ENCODE measurements at regions not wholly inside any gene's neighbourhood (a gene's known extent, or its start where the extent isn't known, plus 50 kb on each side); places are given as distances from the start of the nearest gene placed in this dataset.
"Not testable (repeated sequence)": the region's sequence is repeated elsewhere in the genome, so short reads cannot be mapped to it uniquely, and the experiment has no call there.

- no peak for DNase-seq (ENCODE audit: extremely low read depth in 1 of 2, low read depth in 1 of 2)
Measured at GRCh38 chr13:103618151-103618550, 551.9 kb upstream of the SLC10A2 start.

- no peak for DNase-seq (ENCODE audit: extremely low read depth in 1 of 2, low read depth in 1 of 2)
Measured at GRCh38 chr13:103615771-103616170, 549.6 kb upstream of the SLC10A2 start.

DNA sequence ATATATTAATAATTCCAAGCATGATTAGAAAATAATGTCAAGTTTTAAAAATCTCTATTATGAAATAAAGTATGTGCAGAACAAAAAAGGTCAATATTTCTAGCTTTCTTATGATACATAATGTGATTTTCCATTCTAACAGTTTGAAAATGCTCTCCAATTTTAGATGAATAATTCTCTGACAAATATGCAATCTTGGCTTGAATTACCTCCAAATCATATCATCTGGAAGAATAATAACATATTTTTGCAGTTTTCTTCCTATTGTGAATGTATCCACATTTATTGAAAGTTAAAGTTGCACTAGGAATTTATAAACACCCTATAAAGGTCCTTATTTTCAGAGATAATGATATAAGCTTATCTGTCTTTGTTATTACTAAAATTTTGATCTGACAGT, 548.5 kb upstream of the SLC10A2 start:
- no peak for DNase-seq (ENCODE audit: extremely low read depth in 1 of 2, low read depth in 1 of 2)

DNA sequence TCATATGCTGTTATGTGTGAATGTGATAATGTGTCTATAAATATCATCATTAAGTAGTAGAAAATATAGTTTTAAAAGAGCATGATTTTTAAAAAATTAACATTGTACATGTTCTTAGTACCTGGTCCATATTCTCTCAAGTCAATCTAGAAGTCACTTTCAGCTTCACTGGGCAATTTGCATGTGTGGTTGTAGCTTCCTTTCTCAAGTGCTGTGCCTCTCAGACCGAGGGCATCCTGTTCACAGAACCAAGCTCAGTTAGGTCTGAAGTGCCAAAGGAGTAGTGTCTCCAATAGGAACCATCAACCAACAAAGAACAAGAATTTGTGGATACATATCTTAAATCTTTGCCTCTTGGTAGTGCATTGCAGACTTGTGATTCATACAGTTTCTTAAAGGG, 541.8 kb upstream of the SLC10A2 start:
- no peak for DNase-seq (ENCODE audit: extremely low read depth in 1 of 2, low read depth in 1 of 2)

GRCh38 chr13:103605546-103606326, 539.5 kb upstream of the SLC10A2 start:
- no peak for DNase-seq (ENCODE audit: extremely low read depth in 1 of 2, low read depth in 1 of 2)

DNA sequence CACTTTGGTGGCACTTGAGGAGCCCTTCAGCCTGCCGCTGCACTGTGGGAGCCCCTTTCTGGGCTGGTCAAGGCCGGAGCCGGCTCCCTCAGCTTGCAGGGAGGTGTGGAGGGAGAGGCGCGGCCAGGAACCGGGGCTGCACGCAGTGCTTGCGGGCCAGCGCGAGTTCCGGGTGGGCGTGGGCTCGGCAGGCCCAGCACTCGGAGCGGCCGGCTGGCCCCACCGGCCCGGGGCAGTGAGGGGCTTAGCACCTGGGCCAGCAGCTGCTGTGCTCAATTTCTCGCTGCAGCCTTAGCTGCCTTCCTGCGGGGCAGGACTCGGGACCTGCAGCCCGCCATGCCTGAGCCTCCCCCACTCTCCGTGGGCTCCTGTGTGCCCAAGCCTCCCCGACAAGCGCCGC, 533.7 kb upstream of the SLC10A2 start:
- DNase-seq (ENCODE audit: extremely low read depth in 1 of 2, low read depth in 1 of 2), result not testable (repeated sequence)

DNA sequence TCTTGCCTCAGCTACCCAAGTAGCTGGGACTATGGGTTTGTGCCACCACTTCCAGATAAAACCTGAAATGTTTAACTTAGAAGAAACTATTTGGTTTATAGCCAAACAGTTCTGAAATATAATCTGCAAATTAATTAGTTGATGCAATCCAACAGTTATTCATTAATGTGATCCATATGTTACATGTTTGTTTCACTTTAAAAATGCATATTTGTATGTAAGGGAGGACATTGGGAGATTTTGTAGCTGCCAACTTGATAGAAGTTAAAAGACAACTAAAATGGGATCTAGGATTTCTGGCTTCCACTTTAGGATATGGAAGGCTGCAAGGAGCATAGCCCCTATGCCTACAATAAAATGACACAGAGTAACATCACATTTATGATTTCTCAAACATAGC, 532.5 kb upstream of the SLC10A2 start:
- no peak for DNase-seq (ENCODE audit: extremely low read depth in 1 of 2, low read depth in 1 of 2)

DNA sequence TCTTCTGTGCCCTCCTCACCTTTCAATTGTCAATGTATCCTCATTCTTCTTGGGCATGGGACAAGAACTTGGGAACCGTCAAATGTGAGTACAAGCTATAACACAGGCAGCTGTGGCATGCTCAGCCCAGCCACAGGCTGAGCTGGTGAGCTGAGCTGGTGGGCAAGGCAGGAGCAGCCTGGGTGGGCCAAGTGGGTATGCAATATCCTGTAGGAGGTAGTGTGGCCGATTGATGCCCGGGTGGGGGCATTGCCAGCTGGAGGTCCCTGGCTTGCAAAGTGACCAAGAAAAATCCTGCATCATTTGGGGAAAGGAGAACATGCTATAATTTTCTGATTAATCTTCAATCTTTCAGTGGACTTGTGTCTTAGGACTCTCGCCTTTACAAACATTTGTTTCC, 507.2 kb upstream of the SLC10A2 start:
- DNase-seq (ENCODE audit: extremely low read depth in 1 of 2, low read depth in 1 of 2), result no peak

- DNase-seq (ENCODE audit: extremely low read depth in 1 of 2, low read depth in 1 of 2), result no peak
Measured at GRCh38 chr13:103568314-103568713, 502.1 kb upstream of the SLC10A2 start.

- no peak for DNase-seq (ENCODE audit: extremely low read depth in 1 of 2, low read depth in 1 of 2)
Measured at GRCh38 chr13:103557878-103558277, 491.7 kb upstream of the SLC10A2 start.

- DNase-seq (ENCODE audit: extremely low read depth in 1 of 2, low read depth in 1 of 2), result no peak
Measured at GRCh38 chr13:103556681-103557080, 490.5 kb upstream of the SLC10A2 start.

GRCh38 chr13:103547914-103548313, 481.7 kb upstream of the SLC10A2 start:
- no peak for DNase-seq (ENCODE audit: extremely low read depth in 1 of 2, low read depth in 1 of 2)

GRCh38 chr13:103546271-103546670, 480.1 kb upstream of the SLC10A2 start:
- no peak for DNase-seq (ENCODE audit: extremely low read depth in 1 of 2, low read depth in 1 of 2)

DNA sequence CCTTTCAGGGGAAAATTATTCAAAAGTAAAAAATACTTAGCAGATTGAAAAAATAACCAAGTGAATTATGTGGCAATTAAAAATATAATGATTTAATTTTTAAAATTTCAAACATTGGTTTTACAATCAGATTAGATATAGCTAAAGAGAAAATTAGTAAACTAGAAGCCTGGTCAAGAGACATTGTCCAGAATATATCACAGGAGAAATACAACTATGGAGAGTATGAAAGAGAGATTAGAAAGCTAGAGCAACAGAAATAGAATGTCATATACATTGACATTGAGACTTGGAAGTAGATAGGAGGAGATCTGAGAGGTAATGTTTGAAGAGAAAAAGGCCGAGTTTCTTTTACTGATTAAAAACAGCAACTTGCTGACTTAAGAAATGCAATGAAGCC, 476.4 kb upstream of the SLC10A2 start:
- no peak for DNase-seq (ENCODE audit: extremely low read depth in 1 of 2, low read depth in 1 of 2)

DNA sequence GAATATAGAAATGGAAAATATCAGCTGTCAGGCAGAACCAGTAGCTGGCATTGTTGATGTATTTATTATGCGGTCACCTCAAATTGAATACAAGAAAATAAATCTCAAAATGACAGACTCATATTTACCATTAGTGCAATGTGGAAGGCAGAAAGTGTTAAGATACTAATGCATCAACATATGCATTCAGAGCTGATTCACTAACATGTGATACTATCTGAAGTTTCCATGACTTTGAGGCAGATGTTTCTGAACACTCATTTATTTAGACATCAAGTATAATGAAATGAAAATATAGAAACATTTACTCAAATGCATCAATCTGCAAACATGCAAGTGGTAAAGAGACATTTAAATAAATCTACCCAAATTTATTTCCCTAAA, 474.2 kb upstream of the SLC10A2 start:
- no peak for DNase-seq (ENCODE audit: extremely low read depth in 1 of 2, low read depth in 1 of 2)

DNA sequence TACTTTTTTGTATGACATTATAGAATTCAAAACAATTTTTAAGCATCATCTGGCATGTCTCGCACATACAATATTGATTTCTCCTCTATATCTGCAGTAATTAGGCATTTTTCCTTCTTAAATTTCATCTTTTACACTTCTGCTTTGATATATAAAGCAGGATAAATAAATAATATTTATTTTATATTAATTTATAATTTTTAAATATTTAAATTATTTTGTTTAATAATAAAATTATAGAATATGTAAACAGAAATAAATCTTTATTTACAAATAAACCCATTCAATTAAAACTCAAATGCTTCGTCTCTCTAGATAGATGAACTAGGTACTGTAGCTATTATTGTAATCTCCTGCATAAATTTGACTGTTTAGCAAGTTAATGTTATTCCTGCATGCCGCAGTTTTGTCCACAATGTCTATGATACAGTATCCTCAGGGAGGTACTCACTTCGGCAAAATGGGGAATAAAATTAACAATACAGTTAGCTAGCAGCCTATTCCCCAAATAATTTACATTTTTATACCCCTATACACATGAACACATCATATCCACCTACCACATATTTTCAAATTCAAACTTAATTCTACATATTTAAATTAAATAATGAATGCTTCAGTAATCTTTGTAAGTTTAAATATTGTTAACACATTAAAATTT, 473.6 kb upstream of the SLC10A2 start:
- DNase-seq (ENCODE audit: extremely low read depth in 1 of 2, low read depth in 1 of 2), result no peak

DNA sequence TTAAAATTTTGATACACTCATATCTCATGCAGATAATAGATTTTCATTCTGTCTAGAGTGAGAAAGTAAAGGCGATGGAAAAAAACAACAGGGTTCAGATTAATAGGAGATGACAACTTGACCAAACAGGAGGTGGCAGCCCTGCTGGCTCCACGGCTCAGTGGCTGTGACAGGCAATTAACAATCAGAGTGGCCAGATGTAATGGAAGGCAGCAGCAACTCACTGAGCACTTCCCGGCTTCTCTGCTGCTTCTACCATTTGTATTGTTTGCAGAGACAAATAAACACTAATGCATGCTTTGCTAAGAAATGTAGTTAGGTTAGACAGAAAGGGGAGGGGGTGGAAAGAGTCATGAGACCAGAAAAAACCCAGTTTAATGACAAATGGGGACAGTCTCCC, 473.0 kb upstream of the SLC10A2 start:
- no peak for DNase-seq (ENCODE audit: extremely low read depth in 1 of 2, low read depth in 1 of 2)

DNA sequence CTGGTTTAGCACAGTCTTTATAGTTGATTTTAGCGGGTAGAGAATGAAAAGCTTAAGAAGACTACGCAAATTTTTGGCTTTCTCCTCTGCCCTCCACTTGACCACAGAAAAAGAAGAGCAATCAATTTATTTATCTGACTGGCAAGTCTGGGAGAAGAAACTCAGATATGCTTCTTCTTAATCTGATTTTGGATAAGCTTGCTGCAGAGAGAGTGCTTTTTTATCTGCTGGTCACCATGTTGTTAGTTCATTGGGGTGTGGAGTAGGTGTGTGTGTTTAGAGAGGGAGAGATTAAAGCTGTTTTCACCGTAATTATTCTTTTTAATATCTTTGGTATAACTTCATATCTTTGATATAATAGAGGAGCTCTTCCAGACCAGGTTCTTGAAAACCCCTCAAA, 471.4 kb upstream of the SLC10A2 start:
- no peak for DNase-seq (ENCODE audit: extremely low read depth in 1 of 2, low read depth in 1 of 2)

DNA sequence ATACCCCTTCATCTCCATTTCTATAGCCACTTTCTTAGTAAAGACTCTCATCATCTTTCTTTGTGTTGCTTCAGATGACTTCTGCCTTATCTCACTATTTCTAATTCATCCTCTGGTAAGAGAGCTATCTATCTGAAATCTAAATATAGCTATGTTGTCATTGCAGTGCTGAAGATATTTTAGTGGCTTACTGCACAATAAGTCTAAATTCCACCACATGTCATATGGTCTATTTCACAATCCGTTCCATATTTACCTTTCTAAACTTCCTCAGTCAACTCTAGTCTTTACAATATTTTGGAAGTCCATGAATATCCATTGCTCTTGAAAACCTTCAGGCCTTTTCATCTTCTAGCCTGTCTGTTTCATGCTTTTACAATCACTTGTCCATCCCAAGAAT, 465.1 kb upstream of the SLC10A2 start:
- no peak for DNase-seq (ENCODE audit: extremely low read depth in 1 of 2, low read depth in 1 of 2)

DNA sequence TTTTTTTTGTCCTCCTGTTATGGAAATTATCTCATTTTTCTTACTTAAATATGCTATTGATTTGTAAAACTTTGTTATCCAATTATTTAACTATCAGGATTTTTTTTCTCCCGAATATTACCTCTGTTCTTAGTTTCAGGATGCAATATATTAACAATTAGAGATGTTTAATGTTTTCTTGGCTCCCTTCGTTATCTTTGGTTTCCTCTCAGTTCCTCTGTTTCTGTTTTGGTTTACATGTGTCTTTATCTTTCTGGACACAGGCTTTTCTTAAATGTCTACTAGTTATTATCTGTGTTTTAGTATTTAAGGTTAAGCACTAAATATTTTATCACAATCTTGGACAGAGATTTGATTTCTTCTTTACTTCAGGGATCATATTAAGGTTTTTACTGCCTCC, 462.2 kb upstream of the SLC10A2 start:
- DNase-seq (ENCODE audit: extremely low read depth in 1 of 2, low read depth in 1 of 2), result no peak

GRCh38 chr13:103525530-103525929, 459.3 kb upstream of the SLC10A2 start:
- DNase-seq (ENCODE audit: extremely low read depth in 1 of 2, low read depth in 1 of 2), result no peak

GRCh38 chr13:103523858-103524257, 457.6 kb upstream of the SLC10A2 start:
- no peak for DNase-seq (ENCODE audit: extremely low read depth in 1 of 2, low read depth in 1 of 2)

GRCh38 chr13:103521532-103521931, 455.3 kb upstream of the SLC10A2 start:
- DNase-seq (ENCODE audit: extremely low read depth in 1 of 2, low read depth in 1 of 2), result no peak
